IMR-90 (cell line): ENCODE measurements at regions not wholly inside any gene's neighbourhood (a gene's known extent, or its start where the extent isn't known, plus 50 kb on each side); places are given as distances from the start of the nearest gene placed in this dataset.
"Not testable (repeated sequence)": the region's sequence is repeated elsewhere in the genome, so short reads cannot be mapped to it uniquely, and the experiment has no call there.

Experiments used
- ATAC-seq: fragments of 200-7000 bp; cut with Tn5 transposase; 2 replicates; pipeline ENCODE4 v1.9.1; 2020; ENCODE audit warnings: low read depth, mild to moderate bottlenecking, moderate library complexity
- BruUV-seq: library from RNA; stranded (reverse); fragments of 400-500 nt; replicated peaks from 2 replicates; lab custom pipeline; 2021; lab: Mats Ljungman, UMichigan
- CTCF ChIA-PET: fragments of 300-600 bp; formaldehyde crosslinking; extraction: SDS; loops from one replicate; lab custom pipeline; 2021; ENCODE audit warnings: antibody characterized with exemption; lab: Yijun Ruan, JAX
- POLR2A ChIA-PET: fragments of 300-600 bp; sonication (Branson Sonifier 250); formaldehyde crosslinking; loops from one replicate; lab custom pipeline; 2022; ENCODE audit warnings: antibody characterized with exemption; ENCODE audit not compliant: unreplicated experiment; lab: Charles Lee
- DNase-seq: peaks from one replicate; pipeline ENCODE4 v3.0.0; 2013
- H2AFZ ChIP-seq: replicated peaks from 2 replicates; pipeline ENCODE3; 2013; ENCODE audit warnings: low read length, mild to moderate bottlenecking; ENCODE audit not compliant: poor library complexity
- H2AK5ac ChIP-seq: 2 replicates; pipeline ENCODE4 v1.6.1; 2013; ENCODE audit warnings: low read depth, low read length, inconsistent platforms
- H2AK9ac ChIP-seq: replicated peaks from 2 replicates; pipeline ENCODE3; 2013; ENCODE audit warnings: mild to moderate bottlenecking, low read depth, low read length, moderate library complexity; ENCODE audit not compliant: poor library complexity
- H2BK120ac ChIP-seq: 2 replicates; pipeline ENCODE4 v1.6.1; 2013; ENCODE audit warnings: low read depth, low read length, inconsistent platforms
- H2BK15ac ChIP-seq: 3 replicates; pipeline ENCODE4 v1.6.1; 2013; ENCODE audit warnings: low read depth, low read length, inconsistent platforms
- H2BK20ac ChIP-seq: 2 replicates; pipeline ENCODE4 v1.6.1; 2013; ENCODE audit warnings: low read depth, mild to moderate bottlenecking, inconsistent platforms, low read length, moderate library complexity
- H2BK5ac ChIP-seq: 2 replicates; pipeline ENCODE4 v1.6.1; 2013; ENCODE audit warnings: mild to moderate bottlenecking, low read depth, low read length, inconsistent platforms; ENCODE audit not compliant: poor library complexity, severe bottlenecking
- H3K14ac ChIP-seq: replicated peaks from 2 replicates; pipeline ENCODE4 v1.6.1; 2013; ENCODE audit warnings: low read depth, low read length, inconsistent platforms
- H3K18ac ChIP-seq: 2 replicates; pipeline ENCODE4 v1.6.1; 2013; ENCODE audit warnings: low read depth, low read length, control low read depth
- H3K23ac ChIP-seq: 2 replicates; pipeline ENCODE4 v1.6.1; 2013; ENCODE audit warnings: low read depth, low read length, inconsistent platforms
- H3K27ac ChIP-seq: 2 replicates; pipeline ENCODE4 v1.5.1; 2013; ENCODE audit warnings: mild to moderate bottlenecking, control low read depth, low read length; ENCODE audit not compliant: insufficient read depth
- H3K27me3 ChIP-seq: 2 replicates; pipeline ENCODE4 v1.6.1; 2013; ENCODE audit warnings: low read length; ENCODE audit not compliant: control insufficient read depth, insufficient read depth
- H3K36me3 ChIP-seq: 2 replicates; pipeline ENCODE4 v1.6.1; 2013; ENCODE audit warnings: low read length, mixed read lengths; ENCODE audit not compliant: control insufficient read depth, insufficient read depth
- H3K4ac ChIP-seq: 2 replicates; pipeline ENCODE4 v1.6.1; 2013; ENCODE audit warnings: low read depth, low read length, inconsistent platforms
- H3K4me1 ChIP-seq: 2 replicates; pipeline ENCODE4 v1.6.1; 2013; ENCODE audit warnings: low read length, mixed read lengths; ENCODE audit not compliant: control insufficient read depth, insufficient read depth
- H3K4me2 ChIP-seq: 2 replicates; pipeline ENCODE4 v1.6.1; 2013; ENCODE audit warnings: low read depth, mild to moderate bottlenecking, control low read depth, low read length, moderate library complexity
- H3K4me3 ChIP-seq: 2 replicates; pipeline ENCODE4 v1.5.1; 2013; ENCODE audit warnings: low read depth, mild to moderate bottlenecking, control low read depth, low read length, moderate library complexity; ENCODE audit not compliant: insufficient read depth
- H3K56ac ChIP-seq: 2 replicates; pipeline ENCODE4 v1.6.1; 2013; ENCODE audit warnings: low read length, inconsistent platforms; ENCODE audit not compliant: insufficient read depth; ENCODE audit errors: extremely low read depth
- H3K79me1 ChIP-seq, 2 experiments: 2 replicates each; pipeline ENCODE4 v1.6.1; 2013; ENCODE audit warnings: low read length in 2 of 2, inconsistent platforms in 1 of 2, low read depth in 1 of 2
- H3K9ac ChIP-seq: 2 replicates; pipeline ENCODE4 v1.6.1; 2013; ENCODE audit warnings: low read depth, low read length, control low read depth
- H3K9me1 ChIP-seq: 2 replicates; pipeline ENCODE4 v1.6.1; 2013; ENCODE audit warnings: low read length, inconsistent platforms; ENCODE audit not compliant: insufficient read depth
- H3K9me3 ChIP-seq: 2 replicates; pipeline ENCODE4 v1.6.1; 2013; ENCODE audit warnings: low read length; ENCODE audit not compliant: control insufficient read depth, insufficient read depth
- H4K20me1 ChIP-seq: 2 replicates; pipeline ENCODE4 v1.6.1; 2013; ENCODE audit warnings: low read length, inconsistent platforms; ENCODE audit not compliant: insufficient read depth
- H4K5ac ChIP-seq: 2 replicates; pipeline ENCODE4 v1.6.1; 2013; ENCODE audit warnings: mild to moderate bottlenecking, low read depth, low read length, control low read depth
- H4K8ac ChIP-seq, 2 experiments: 2 replicates each; pipeline ENCODE4 v1.6.1; 2013; ENCODE audit warnings: low read depth in 2 of 2, low read length in 2 of 2, control low read depth in 1 of 2, inconsistent platforms in 1 of 2
- H4K91ac ChIP-seq: 2 replicates; pipeline ENCODE4 v1.6.1; 2013; ENCODE audit warnings: low read depth, low read length, inconsistent platforms; ENCODE audit not compliant: insufficient read depth
- WGBS, 2 experiments: methylation state at CpG; one replicate each; pipeline versions ENCODE4 v1.1.5 to v1.1.7; 2013; ENCODE audit warnings: missing lambda C conversion rate in 2 of 2; ENCODE audit not compliant: insufficient read length in 1 of 2; ENCODE audit errors: extremely low coverage in 2 of 2; 5-methylcytosine and 5-hydroxymethylcytosine counted together
- dilution Hi-C: fragments of 300-500 bp; cut with HindIII; formaldehyde crosslinking; loops from one replicate; pipeline ENCODE4 v1.14.3; 2018; ENCODE audit warnings: low sequenced_read_pairs; ENCODE audit not compliant: unreplicated experiment
- in situ Hi-C: fragments of 300-500 bp; cut with MboI; formaldehyde crosslinking; loops from 3 replicates; pipeline ENCODE4 v1.14.3; 2019; ENCODE audit warnings: low sequenced_read_pairs, inconsistent platforms, mixed read lengths
- intact Hi-C: fragments of 100-400 bp; cut with micrococcal nuclease; formaldehyde crosslinking; loops from 2 replicates; pipeline ENCODE4 v1.10.0; 2022

- H2BK15ac ChIP-seq, H4K91ac ChIP-seq, H3K4ac ChIP-seq, H2BK5ac ChIP-seq, H4K5ac ChIP-seq, H3K23ac ChIP-seq, H4K8ac ChIP-seq, H2AFZ ChIP-seq, H3K56ac ChIP-seq, BruUV-seq, H2BK120ac ChIP-seq, H3K4me2 ChIP-seq, H3K79me1 ChIP-seq, H3K4me1 ChIP-seq, H2BK20ac ChIP-seq, H3K9me1 ChIP-seq, H3K9me3 ChIP-seq, H3K36me3 ChIP-seq, H3K27me3 ChIP-seq, ATAC-seq, H3K9ac ChIP-seq, H3K4me3 ChIP-seq, in situ Hi-C loops, DNase-seq, H3K14ac ChIP-seq, H3K18ac ChIP-seq, H2AK9ac ChIP-seq, H4K20me1 ChIP-seq, POLR2A ChIA-PET, dilution Hi-C loops, H2AK5ac ChIP-seq, H3K27ac ChIP-seq: not testable (repeated sequence)
- intact Hi-C loops: loop anchor here (10.0 kb wide), 1 partner anchor 88 kb away; no protein-coding TSS in a partner anchor
- CTCF ChIA-PET: interaction anchor here (0.6 kb wide), 1 partner anchor 70 kb away, joined by 3 read pairs; no protein-coding TSS in a partner anchor
- no CpG with 5 or more reads among the region's 3 CpGs for WGBS, 2 experiments
These were observed 70.2 kb upstream of the SNX9 start for GRCh38 chr6:157752879-157753278.
